Hindlimb muscle (tissue), 1 donor: ENCODE measurements at regions not wholly inside any gene's neighbourhood (a gene's known extent, or its start where the extent isn't known, plus 50 kb on each side); places are given as distances from the start of the nearest gene placed in this dataset.

ENCODE experiments used
- DNase-seq: peaks from one replicate; pipeline ENCODE4 v3.0.0-alpha.2; 2013

- DNase-seq: no peak
These were observed 236.9 kb upstream of the RAB6C start for GRCh38 chr2:129742415-129743180.

GRCh38 chr2:129744141-129744540 is 235.3 kb upstream of the RAB6C start:
- no peak for DNase-seq

- peak; percentile 80 for DNase-seq
These were observed 234.8 kb upstream of the RAB6C start for GRCh38 chr2:129744649-129745048.

GRCh38 chr2:129747500-129748125 is 231.9 kb upstream of the RAB6C start:
- no peak for DNase-seq

- no peak for DNase-seq
These were observed 231.2 kb upstream of the RAB6C start for GRCh38 chr2:129748250-129748649.

- no peak for DNase-seq
These were observed 230.8 kb upstream of the RAB6C start for GRCh38 chr2:129748653-129749052.

GRCh38 chr2:129751409-129751808 is 228.1 kb upstream of the RAB6C start:
- DNase-seq: no peak

- DNase-seq: no peak
These were observed 227.3 kb upstream of the RAB6C start for GRCh38 chr2:129752176-129752575.

- no peak for DNase-seq
These were observed 226.8 kb upstream of the RAB6C start for GRCh38 chr2:129752686-129753085.

GRCh38 chr2:129753261-129753660 is 226.2 kb upstream of the RAB6C start:
- DNase-seq: no peak

GRCh38 chr2:129754421-129754820 is 225.0 kb upstream of the RAB6C start:
- no peak for DNase-seq

GRCh38 chr2:129754831-129755230 is 224.6 kb upstream of the RAB6C start:
- DNase-seq: no peak

GRCh38 chr2:129755786-129756185 is 223.7 kb upstream of the RAB6C start:
- DNase-seq: no peak

GRCh38 chr2:129756276-129756675 is 223.2 kb upstream of the RAB6C start:
- DNase-seq: no peak

- no peak for DNase-seq
These were observed 222.0 kb upstream of the RAB6C start for GRCh38 chr2:129757366-129757914.

- no peak for DNase-seq
These were observed 221.3 kb upstream of the RAB6C start for GRCh38 chr2:129757915-129758783.

- no peak for DNase-seq
These were observed 220.5 kb upstream of the RAB6C start for GRCh38 chr2:129758784-129759471.

GRCh38 chr2:129759472-129760010 is 219.9 kb upstream of the RAB6C start:
- DNase-seq: no peak

- DNase-seq: no peak
These were observed 218.8 kb upstream of the RAB6C start for GRCh38 chr2:129760669-129761068.

- DNase-seq: no peak
These were observed 217.9 kb upstream of the RAB6C start for GRCh38 chr2:129761569-129762021.

GRCh38 chr2:129762386-129763189 is 216.9 kb upstream of the RAB6C start:
- DNase-seq: no peak
